ENCODE measurements at regions not wholly inside any gene's neighbourhood (a gene's known extent, or its start where the extent isn't known, plus 50 kb on each side); places are given as distances from the start of the nearest gene placed in this dataset.

- in situ Hi-C loops (cut with MboI; ENCODE audit: low pct_unique_long_range_greater_than_20kb, low sequenced_read_pairs, unreplicated experiment), result no loop called here
- TF ChIP-seq, protein P1, sequence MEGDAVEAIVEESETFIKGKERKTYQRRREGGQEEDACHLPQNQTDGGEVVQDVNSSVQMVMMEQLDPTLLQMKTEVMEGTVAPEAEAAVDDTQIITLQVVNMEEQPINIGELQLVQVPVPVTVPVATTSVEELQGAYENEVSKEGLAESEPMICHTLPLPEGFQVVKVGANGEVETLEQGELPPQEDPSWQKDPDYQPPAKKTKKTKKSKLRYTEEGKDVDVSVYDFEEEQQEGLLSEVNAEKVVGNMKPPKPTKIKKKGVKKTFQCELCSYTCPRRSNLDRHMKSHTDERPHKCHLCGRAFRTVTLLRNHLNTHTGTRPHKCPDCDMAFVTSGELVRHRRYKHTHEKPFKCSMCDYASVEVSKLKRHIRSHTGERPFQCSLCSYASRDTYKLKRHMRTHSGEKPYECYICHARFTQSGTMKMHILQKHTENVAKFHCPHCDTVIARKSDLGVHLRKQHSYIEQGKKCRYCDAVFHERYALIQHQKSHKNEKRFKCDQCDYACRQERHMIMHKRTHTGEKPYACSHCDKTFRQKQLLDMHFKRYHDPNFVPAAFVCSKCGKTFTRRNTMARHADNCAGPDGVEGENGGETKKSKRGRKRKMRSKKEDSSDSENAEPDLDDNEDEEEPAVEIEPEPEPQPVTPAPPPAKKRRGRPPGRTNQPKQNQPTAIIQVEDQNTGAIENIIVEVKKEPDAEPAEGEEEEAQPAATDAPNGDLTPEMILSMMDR (IDR thresholded peaks at IDR 0.05; ENCODE audit: extremely low read depth, insufficient read depth, missing control alignments), result no peak
These were observed 1844.4 kb upstream of the PCDH10 start for GRCh38 chr4:131304686-131305085.

DNA sequence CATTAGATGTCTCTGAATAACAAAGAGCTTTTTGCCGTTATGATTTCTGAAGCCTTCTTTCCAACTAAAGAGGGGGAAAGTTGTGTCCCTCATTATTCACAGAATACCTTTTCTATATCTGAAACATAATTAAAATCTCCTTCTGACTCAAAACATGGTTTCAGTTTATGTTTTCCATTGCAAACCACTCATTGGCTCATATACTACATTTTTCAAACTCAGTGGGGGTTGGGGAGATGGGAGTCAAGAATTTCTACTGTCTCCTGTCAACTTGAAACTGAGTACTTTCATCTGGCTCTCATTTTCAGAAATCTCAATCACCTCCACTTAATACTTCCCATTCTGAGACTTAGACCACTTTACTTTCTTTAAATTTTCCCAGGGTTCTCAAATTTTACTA, 1839.5 kb upstream of the PCDH10 start:
- DNase-seq (ENCODE audit: low spot score), result no peak
- in situ Hi-C loops (cut with MboI; ENCODE audit: low pct_unique_long_range_greater_than_20kb, low sequenced_read_pairs, unreplicated experiment), result no loop called here
- TF ChIP-seq, protein P1 (IDR thresholded peaks at IDR 0.05; ENCODE audit: extremely low read depth, insufficient read depth, missing control alignments), result no peak

More at GRCh38 chr4:131304686-131305085, 1844.4 kb upstream of the PCDH10 start:
- no peak for DNase-seq (ENCODE audit: low spot score)

DNA sequence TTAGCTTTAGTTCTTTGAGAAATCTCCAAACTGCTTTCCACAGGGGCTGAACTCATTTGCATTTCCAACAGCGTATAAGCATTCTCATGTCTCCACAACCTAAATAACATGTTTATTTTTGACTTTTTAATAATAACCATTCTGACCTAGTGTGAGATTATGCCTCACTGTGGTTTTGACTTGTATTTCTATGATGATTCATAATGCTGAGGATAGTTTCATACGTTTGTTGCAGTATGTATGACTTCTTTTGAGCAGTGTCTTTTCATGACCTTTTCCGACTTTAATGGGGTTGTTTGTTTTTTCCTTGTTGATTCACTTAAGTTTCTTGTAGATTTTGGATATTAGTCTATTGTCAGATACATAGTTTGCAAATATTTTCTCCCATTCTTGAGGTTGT, 1833.0 kb upstream of the PCDH10 start:
- DNase-seq (ENCODE audit: low spot score), result no peak
- in situ Hi-C loops (cut with MboI; ENCODE audit: low pct_unique_long_range_greater_than_20kb, low sequenced_read_pairs, unreplicated experiment), result no loop called here
- TF ChIP-seq, protein P1 (IDR thresholded peaks at IDR 0.05; ENCODE audit: extremely low read depth, insufficient read depth, missing control alignments), result no peak

DNA sequence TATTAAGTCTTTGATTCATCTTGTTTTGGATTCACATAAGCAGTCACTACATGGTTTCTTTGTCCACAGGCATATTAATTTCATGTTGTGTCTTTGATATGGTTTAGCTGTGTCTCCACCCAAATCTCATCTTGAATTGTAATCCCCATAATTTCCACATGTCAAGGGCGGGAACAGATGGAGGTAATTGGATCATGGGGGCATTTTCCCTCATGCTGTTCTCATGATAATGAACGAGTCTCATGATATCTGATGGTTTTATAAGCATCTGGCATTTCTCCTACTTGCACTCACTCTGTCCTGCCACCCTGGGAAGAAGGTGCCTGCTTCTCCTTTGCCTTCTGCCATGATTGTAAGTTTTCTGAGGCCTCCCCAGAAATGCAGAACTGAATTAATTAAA, 1811.2 kb upstream of the PCDH10 start:
- in situ Hi-C loops (cut with MboI; ENCODE audit: low pct_unique_long_range_greater_than_20kb, low sequenced_read_pairs, unreplicated experiment), result no loop called here
- TF ChIP-seq, protein P1 (IDR thresholded peaks at IDR 0.05; ENCODE audit: extremely low read depth, insufficient read depth, missing control alignments), result no peak
- no peak for DNase-seq (ENCODE audit: low spot score)

DNA sequence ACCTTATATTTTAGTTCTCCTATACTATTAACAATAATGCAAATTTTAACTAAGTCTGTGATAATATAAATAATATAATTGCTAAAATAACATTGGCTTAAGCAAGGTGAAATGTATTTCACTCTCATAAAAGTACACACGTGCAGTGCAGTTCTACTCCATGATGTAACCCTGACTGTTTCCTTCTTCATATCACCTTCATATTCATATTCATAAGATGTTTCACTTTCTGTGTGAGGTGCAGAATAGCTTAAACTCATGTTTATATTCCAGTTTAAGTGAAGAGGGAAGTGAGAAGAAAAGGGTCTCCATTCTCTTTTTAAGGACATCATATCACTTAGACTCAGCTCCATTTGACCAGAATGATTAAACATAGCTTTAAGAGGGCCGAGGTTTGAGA, 1810.0 kb upstream of the PCDH10 start:
- TF ChIP-seq, protein P1 (IDR thresholded peaks at IDR 0.05; ENCODE audit: extremely low read depth, insufficient read depth, missing control alignments), result no peak
- in situ Hi-C loops (cut with MboI; ENCODE audit: low pct_unique_long_range_greater_than_20kb, low sequenced_read_pairs, unreplicated experiment), result no loop called here
- no peak for DNase-seq (ENCODE audit: low spot score)

GRCh38 chr4:131344761-131345160, 1804.3 kb upstream of the PCDH10 start:
- TF ChIP-seq, protein P1 (IDR thresholded peaks at IDR 0.05; ENCODE audit: extremely low read depth, insufficient read depth, missing control alignments), result no peak
- no peak for DNase-seq (ENCODE audit: low spot score)
- in situ Hi-C loops (cut with MboI; ENCODE audit: low pct_unique_long_range_greater_than_20kb, low sequenced_read_pairs, unreplicated experiment), result no loop called here

DNA sequence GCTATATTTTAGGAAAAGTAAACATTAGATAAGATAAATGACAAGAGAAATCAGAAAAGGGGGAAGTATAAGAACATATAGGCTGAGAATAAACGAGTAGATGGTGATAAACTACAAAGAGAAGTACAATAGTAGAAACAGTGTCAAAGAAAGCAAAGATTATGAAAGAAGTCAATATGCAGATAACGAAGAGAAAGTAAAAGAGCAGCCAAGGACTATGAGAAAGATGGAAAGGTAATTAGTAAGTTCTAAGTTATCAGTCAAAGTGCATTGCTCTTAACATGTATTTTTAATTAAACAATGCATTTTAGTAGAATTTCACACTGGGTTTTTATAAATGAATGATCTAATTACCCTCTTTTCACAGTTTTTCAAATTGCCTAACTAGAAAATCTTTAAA, 1801.3 kb upstream of the PCDH10 start:
- in situ Hi-C loops (cut with MboI; ENCODE audit: low pct_unique_long_range_greater_than_20kb, low sequenced_read_pairs, unreplicated experiment), result no loop called here

More for the DNA sequence above, 1801.3 kb upstream of the PCDH10 start:
- TF ChIP-seq, protein P1 (IDR thresholded peaks at IDR 0.05; ENCODE audit: extremely low read depth, insufficient read depth, missing control alignments), result no peak
- no peak for DNase-seq (ENCODE audit: low spot score)

Data from GM13977 (cell line).